ENCODE measurements at regions not wholly inside any gene's neighbourhood (a gene's known extent, or its start where the extent isn't known, plus 50 kb on each side); places are given as distances from the start of the nearest gene placed in this dataset.

DNA sequence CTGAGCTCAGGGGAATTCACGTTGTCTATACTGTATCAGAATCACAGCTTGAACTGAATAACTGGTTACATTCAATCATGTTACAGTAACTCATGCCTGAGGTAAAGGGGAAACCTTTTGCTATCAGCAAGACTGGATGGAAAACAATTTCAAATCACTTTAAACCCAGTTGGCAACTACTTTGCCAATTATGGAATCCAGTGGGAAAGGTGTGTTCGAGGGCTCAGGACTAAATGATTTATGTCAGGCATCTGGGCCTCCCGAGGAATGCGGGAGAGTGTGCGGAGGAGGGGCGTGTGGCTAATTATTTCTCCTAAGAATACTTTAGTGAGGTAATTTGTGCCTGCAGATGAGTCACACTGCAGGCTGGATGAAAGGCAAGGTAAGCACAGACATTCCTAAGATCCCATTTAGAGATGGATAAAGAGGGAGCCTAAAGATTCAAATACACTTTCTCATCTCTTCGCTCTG, 100.1 kb downstream of the HRH4 start:
- H3K36me3 Mint-ChIP-seq (ENCODE audit: insufficient read depth in 1 of 3, low read depth in 3 of 3), result no peaks in the 10 kb centered on the region
- no peak overlapping the region for H3K9ac ChIP-seq (ENCODE audit: extremely low read depth, insufficient read length, low read length)
- no peak overlapping the region for H2BK5ac ChIP-seq (ENCODE audit: insufficient read length, low read length)
- H3K27me3 Mint-ChIP-seq (ENCODE audit: low read depth), result peaks cover 3% of the 10 kb centered on the region
- peak; percentile 56 for DNase-seq
- H2BK20ac ChIP-seq (ENCODE audit: low read depth, low read length, poor library complexity, severe bottlenecking), result no peak overlapping the region
- H3K4ac ChIP-seq (ENCODE audit: low read depth, low read length), result no peak overlapping the region
- no peaks in the 10 kb centered on the region; the same call in 1 of the 2 replicates for H3K4me1 ChIP-seq (ENCODE audit: insufficient read depth, low read length)
- no peak overlapping the region for H3T11ph ChIP-seq (ENCODE audit: low read length)
- H4K91ac ChIP-seq (ENCODE audit: insufficient read length, low read depth, low read length), result no peak overlapping the region
- H2AFZ ChIP-seq (ENCODE audit: low read length), result no peak overlapping the region
- H3K9me3 ChIP-seq (ENCODE audit: control insufficient read depth, low read depth, low read length), result no peaks in the 10 kb centered on the region
- H2BK15ac ChIP-seq (ENCODE audit: low read depth, low read length), result no peak overlapping the region
- no peaks in the 10 kb centered on the region for H4K20me1 ChIP-seq (ENCODE audit: control insufficient read depth, insufficient read depth, insufficient read length)
- peaks cover 17 to 20% of the 10 kb centered on the region in 2 experiments for H3K4me1 Mint-ChIP-seq
- no peaks in the 10 kb centered on the region for H3K27me3 ChIP-seq (ENCODE audit: insufficient read depth, low read length)
- H2BK12ac ChIP-seq (ENCODE audit: insufficient read length, low read depth, low read length), result no peak overlapping the region
- no peaks in the 10 kb centered on the region for H3K79me1 ChIP-seq (ENCODE audit: insufficient read depth, low read depth, low read length, poor library complexity, severe bottlenecking)
- H4K5ac ChIP-seq (ENCODE audit: insufficient read length, low read depth, low read length), result no peak overlapping the region
- no peak overlapping the region for H3K23ac ChIP-seq (ENCODE audit: insufficient read length, low read depth, low read length)
- H3K79me2 ChIP-seq (ENCODE audit: insufficient read depth, low read length), result no peaks in the 10 kb centered on the region
- no CpG with 5 or more reads among the region's 7 CpGs for WGBS (ENCODE audit: extremely low coverage, insufficient read length, low lambda C conversion rate)
- H3K56ac ChIP-seq (ENCODE audit: insufficient read length, low read depth, low read length), result no peak overlapping the region
- no peak overlapping the region for H3K14ac ChIP-seq (ENCODE audit: insufficient read depth, low read length)
- H2AK5ac ChIP-seq (ENCODE audit: insufficient read length, low read length), result no peak overlapping the region
- no peaks in the 10 kb centered on the region for H3K23me2 ChIP-seq (ENCODE audit: insufficient read length, low read depth, low read length, poor library complexity, severe bottlenecking)
- no peak overlapping the region for H3K4me2 ChIP-seq (ENCODE audit: insufficient read depth, insufficient read length, low read length)
- H3K27ac ChIP-seq (ENCODE audit: insufficient read length, low read depth, low read length), result no peak overlapping the region
- H3K4me3 Mint-ChIP-seq, result no peak overlapping the region
- H4K8ac ChIP-seq (replicated peaks; ENCODE audit: insufficient read length, low read depth, low read length), result no peak overlapping the region
- no peaks in the 10 kb centered on the region for H3K9me3 Mint-ChIP-seq
- no peak overlapping the region for H3K18ac ChIP-seq (ENCODE audit: insufficient read length, low read depth, low read length)
- no peak overlapping the region; a peak in 1 of 7 replicates for H3K27ac Mint-ChIP-seq
- TF ChIP-seq, protein P1, sequence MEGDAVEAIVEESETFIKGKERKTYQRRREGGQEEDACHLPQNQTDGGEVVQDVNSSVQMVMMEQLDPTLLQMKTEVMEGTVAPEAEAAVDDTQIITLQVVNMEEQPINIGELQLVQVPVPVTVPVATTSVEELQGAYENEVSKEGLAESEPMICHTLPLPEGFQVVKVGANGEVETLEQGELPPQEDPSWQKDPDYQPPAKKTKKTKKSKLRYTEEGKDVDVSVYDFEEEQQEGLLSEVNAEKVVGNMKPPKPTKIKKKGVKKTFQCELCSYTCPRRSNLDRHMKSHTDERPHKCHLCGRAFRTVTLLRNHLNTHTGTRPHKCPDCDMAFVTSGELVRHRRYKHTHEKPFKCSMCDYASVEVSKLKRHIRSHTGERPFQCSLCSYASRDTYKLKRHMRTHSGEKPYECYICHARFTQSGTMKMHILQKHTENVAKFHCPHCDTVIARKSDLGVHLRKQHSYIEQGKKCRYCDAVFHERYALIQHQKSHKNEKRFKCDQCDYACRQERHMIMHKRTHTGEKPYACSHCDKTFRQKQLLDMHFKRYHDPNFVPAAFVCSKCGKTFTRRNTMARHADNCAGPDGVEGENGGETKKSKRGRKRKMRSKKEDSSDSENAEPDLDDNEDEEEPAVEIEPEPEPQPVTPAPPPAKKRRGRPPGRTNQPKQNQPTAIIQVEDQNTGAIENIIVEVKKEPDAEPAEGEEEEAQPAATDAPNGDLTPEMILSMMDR (conservative IDR thresholded peaks at IDR 0.05), result no peak
- H2BK120ac ChIP-seq (ENCODE audit: low read depth, low read length, poor library complexity, severe bottlenecking), result no peak overlapping the region
